ENCODE measurements at regions not wholly inside any gene's neighbourhood (a gene's known extent, or its start where the extent isn't known, plus 50 kb on each side); places are given as distances from the start of the nearest gene placed in this dataset.

DNA sequence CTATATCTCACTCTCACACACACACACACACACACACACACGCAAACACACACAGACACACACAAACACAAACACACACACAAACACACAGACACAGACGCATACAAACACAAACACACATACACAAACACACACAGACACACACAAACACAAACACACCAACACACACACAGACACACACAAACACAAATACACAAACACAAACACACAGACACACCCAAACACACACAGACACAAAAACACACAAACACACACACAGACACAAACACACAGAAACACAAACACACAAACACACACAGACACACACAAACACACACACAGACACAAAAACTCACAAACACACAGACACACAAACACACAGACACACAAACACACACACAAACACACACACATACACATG is 329.0 kb downstream of the ZNF536 start:
- TF ChIP-seq CTCF (IDR thresholded peaks at IDR 0.05; ENCODE audit: poor library complexity, severe bottlenecking): no peak
- no peak for TF ChIP-seq EZH2 (IDR thresholded peaks at IDR 0.05; ENCODE audit: borderline replicate concordance, insufficient read depth, low read length, poor library complexity, severe bottlenecking)
- TF ChIP-seq RAD21 (conservative IDR thresholded peaks at IDR 0.05): no peak
- TF ChIP-seq REST (IDR thresholded peaks at IDR 0.05; ENCODE audit: borderline replicate concordance): no peak
- TF ChIP-seq EP300 (conservative IDR thresholded peaks at IDR 0.05; ENCODE audit: poor library complexity, severe bottlenecking): no peak
- TF ChIP-seq SMC3 (conservative IDR thresholded peaks at IDR 0.05; ENCODE audit: poor library complexity): no peak

Data from neural cell (in vitro differentiated cells).